ENCODE measurements at regions not wholly inside any gene's neighbourhood (a gene's known extent, or its start where the extent isn't known, plus 50 kb on each side); places are given as distances from the start of the nearest gene placed in this dataset.

GRCh38 chr17:62180772-62181171 is 115.7 kb upstream of the MED13 start:
- Mint-ChIP-seq H3K36me3 (ENCODE audit: low read depth) (no peaks in the 10 kb centered on the region), H3K27me3 (ENCODE audit: insufficient read depth, low read depth, poor library complexity) (peaks cover 3% of the 10 kb centered on the region), H3K4me3 (no peak overlapping the region), H3K27ac (no peak overlapping the region), H3K4me1 (no peaks in the 10 kb centered on the region), H3K9me3 (no peaks in the 10 kb centered on the region)
- Histone ChIP-seq H4K20me1 (replicated peaks; ENCODE audit: insufficient read depth) (no peaks in the 10 kb centered on the region), H2AFZ (no peak overlapping the region), H3K79me2 (replicated peaks; ENCODE audit: insufficient read depth) (no peaks in the 10 kb centered on the region), H3K27ac (ENCODE audit: low read depth) (no peak overlapping the region), H3K4me3 (no peak overlapping the region), H3K4me2 (no peak overlapping the region), H3K9me2 (ENCODE audit: insufficient read depth) (no peaks in the 10 kb centered on the region), H3K27me3 (ENCODE audit: insufficient read depth) (no peaks in the 10 kb centered on the region), H3K4me1 (ENCODE audit: insufficient read depth) (no peaks in the 10 kb centered on the region), H3F3A (replicated peaks; ENCODE audit: low read depth) (no peaks in the 10 kb centered on the region), H3K36me3 (ENCODE audit: insufficient read depth) (no peaks in the 10 kb centered on the region)
- DNase-seq (ENCODE audit: low spot score) (no peak), ATAC-seq (no peak)
- no peak for TF ChIP-seq CREB1 (CRISPR knock-in tag; IDR thresholded peaks at IDR 0.05; ENCODE audit: low read depth)
- no peak for TF ChIP-seq EZH2phosphoT487 (IDR thresholded peaks at IDR 0.05; ENCODE audit: unreplicated experiment)
- TF ChIP-seq POLR2AphosphoS5 (IDR thresholded peaks at IDR 0.05; ENCODE audit: low read depth): no peak
- TF ChIP-seq ZNF331 (CRISPR knock-in tag; IDR thresholded peaks at IDR 0.05; ENCODE audit: low read depth): no peak
- TF ChIP-seq ETS1 (IDR thresholded peaks at IDR 0.05): no peak
- TF ChIP-seq ZNF462 (CRISPR knock-in tag; IDR thresholded peaks at IDR 0.05): no peak
- TF ChIP-seq EZH2 (IDR thresholded peaks at IDR 0.05; ENCODE audit: low read depth, unreplicated experiment): no peak
- no peak for TF ChIP-seq ZNF114 (CRISPR knock-in tag; IDR thresholded peaks at IDR 0.05)
- TF ChIP-seq CTCF (conservative IDR thresholded peaks at IDR 0.05; ENCODE audit: low read depth in 2 of 2): no peak
- no peak for TF ChIP-seq JUNB (IDR thresholded peaks at IDR 0.05; ENCODE audit: unreplicated experiment)
- no peak for TF ChIP-seq STAT1 (IDR thresholded peaks at IDR 0.05; ENCODE audit: unreplicated experiment)
- TF ChIP-seq REST (IDR thresholded peaks at IDR 0.05; ENCODE audit: unreplicated experiment): no peak
- no peak for TF ChIP-seq NANOG (IDR thresholded peaks at IDR 0.05; ENCODE audit: borderline replicate concordance)
